ENCODE measurements at regions not wholly inside any gene's neighbourhood (a gene's known extent, or its start where the extent isn't known, plus 50 kb on each side); places are given as distances from the start of the nearest gene placed in this dataset.

- TF ChIP-seq POLR2A (IDR thresholded peaks at IDR 0.05) (no peak), CTCF (IDR thresholded peaks at IDR 0.05 in 8 of 11, conservative IDR thresholded peaks at IDR 0.05 in 3 of 11) (no peak), POLR2AphosphoS5 (IDR thresholded peaks at IDR 0.05) (no peak)
- no peaks in the 10 kb centered on the region for H3K4me1 ChIP-seq
- H3K27ac ChIP-seq = no peak overlapping the region
- H3K9me3 ChIP-seq = peaks cover 0 to 22% (median 13%) of the 10 kb centered on the region in 8 donors
- intact Hi-C loops (cut with DNase I; ENCODE audit: low total_unique reads) = no loop called here
- no peaks in the 10 kb centered on the region for H3K27me3 ChIP-seq (replicated peaks in 1 of 7)
- H3K4me3 ChIP-seq = no peak overlapping the region
- 29 to 49% (median 41%) methylated on average over 1 of the region's 1 CpG for WGBS, 5 donors
- DNase-seq = no peak
- no peaks in the 10 kb centered on the region for H3K36me3 ChIP-seq
Measured at GRCh38 chr4:188466001-188466400, 326.8 kb downstream of the TRIML1 start.

- Histone ChIP-seq H3K27ac (no peak overlapping the region), H3K27me3 (replicated peaks in 1 of 7) (no peaks in the 10 kb centered on the region), H3K4me1 (no peaks in the 10 kb centered on the region), H3K36me3 (no peaks in the 10 kb centered on the region), H3K4me3 (no peak overlapping the region), H3K9me3 (peaks cover 0 to 15% (median 8%) of the 10 kb centered on the region in 8 donors)
- WGBS, 5 donors = 60 to 75% (median 67%) methylated on average over 5 of the region's 5 CpGs
- no peak for DNase-seq
- no peak for TF ChIP-seq POLR2AphosphoS5 (IDR thresholded peaks at IDR 0.05)
- TF ChIP-seq POLR2A (IDR thresholded peaks at IDR 0.05) = no peak
- TF ChIP-seq CTCF (IDR thresholded peaks at IDR 0.05 in 8 of 11, conservative IDR thresholded peaks at IDR 0.05 in 3 of 11) = no peak
- intact Hi-C loops (cut with DNase I; ENCODE audit: low total_unique reads) = no loop called here
Measured at GRCh38 chr4:188484256-188484655, 345.0 kb downstream of the TRIML1 start.

GRCh38 chr4:188485906-188486305, 346.7 kb downstream of the TRIML1 start:
- intact Hi-C loops (cut with DNase I; ENCODE audit: low total_unique reads) = no loop called here
- Histone ChIP-seq H3K9me3 (peaks cover 0 to 25% (median 12%) of the 10 kb centered on the region in 8 donors), H3K27me3 (replicated peaks in 1 of 7) (no peaks in the 10 kb centered on the region), H3K36me3 (no peaks in the 10 kb centered on the region), H3K4me1 (no peaks in the 10 kb centered on the region), H3K27ac (no peak overlapping the region), H3K4me3 (no peak overlapping the region)
- no peak for DNase-seq
- TF ChIP-seq POLR2A (IDR thresholded peaks at IDR 0.05) (no peak), CTCF (IDR thresholded peaks at IDR 0.05 in 8 of 11, conservative IDR thresholded peaks at IDR 0.05 in 3 of 11) (no peak), POLR2AphosphoS5 (IDR thresholded peaks at IDR 0.05) (no peak)
- 78 to 91% (median 83%) methylated on average over 5 of the region's 5 CpGs for WGBS, 5 donors

- Histone ChIP-seq H3K4me1 (no peaks in the 10 kb centered on the region), H3K27me3 (replicated peaks in 1 of 7) (no peaks in the 10 kb centered on the region), H3K27ac (no peak overlapping the region), H3K9me3 (peaks cover 0 to 45% (median 30%) of the 10 kb centered on the region in 8 donors), H3K36me3 (no peaks in the 10 kb centered on the region), H3K4me3 (no peak overlapping the region)
- intact Hi-C loops (cut with DNase I; ENCODE audit: low total_unique reads) = no loop called here
- no peak for DNase-seq
- 40 to 62% (median 56%) methylated on average over 6 of the region's 6 CpGs for WGBS, 5 donors
- TF ChIP-seq CTCF (IDR thresholded peaks at IDR 0.05 in 8 of 11, conservative IDR thresholded peaks at IDR 0.05 in 3 of 11) (no peak), POLR2A (IDR thresholded peaks at IDR 0.05) (no peak), POLR2AphosphoS5 (IDR thresholded peaks at IDR 0.05) (no peak)
Measured at GRCh38 chr4:188492886-188493285, 353.6 kb downstream of the TRIML1 start.

All from spleen (tissue), 11 donors.